ENCODE measurements at regions not wholly inside any gene's neighbourhood (a gene's known extent, or its start where the extent isn't known, plus 50 kb on each side); places are given as distances from the start of the nearest gene placed in this dataset.
A peak's percentile ranks its signal among the peaks of the same experiment; 100 is the strongest.
"Not testable (repeated sequence)": the region's sequence is repeated elsewhere in the genome, so short reads cannot be mapped to it uniquely, and the experiment has no call there.

GRCh38 chr11:129503646-129504045 lies 128.0 kb downstream of the BARX2 start:
- no peak for DNase-seq (ENCODE audit: low spot score)

GRCh38 chr11:129505266-129505665 lies 129.6 kb downstream of the BARX2 start:
- no peak for DNase-seq (ENCODE audit: low spot score)

- DNase-seq (ENCODE audit: low spot score): no peak
Measured at GRCh38 chr11:129508163-129508562, 132.5 kb downstream of the BARX2 start.

GRCh38 chr11:129528296-129528695 lies 152.6 kb downstream of the BARX2 start:
- no peak for DNase-seq (ENCODE audit: low spot score)

- peak; percentile 64 for DNase-seq (ENCODE audit: low spot score)
Measured at GRCh38 chr11:129530154-129530895, 154.7 kb downstream of the BARX2 start.

GRCh38 chr11:129533395-129533794 lies 157.7 kb downstream of the BARX2 start:
- DNase-seq (ENCODE audit: low spot score): no peak

- no peak for DNase-seq (ENCODE audit: low spot score)
Measured at GRCh38 chr11:129536338-129536737, 160.7 kb downstream of the BARX2 start.

DNA sequence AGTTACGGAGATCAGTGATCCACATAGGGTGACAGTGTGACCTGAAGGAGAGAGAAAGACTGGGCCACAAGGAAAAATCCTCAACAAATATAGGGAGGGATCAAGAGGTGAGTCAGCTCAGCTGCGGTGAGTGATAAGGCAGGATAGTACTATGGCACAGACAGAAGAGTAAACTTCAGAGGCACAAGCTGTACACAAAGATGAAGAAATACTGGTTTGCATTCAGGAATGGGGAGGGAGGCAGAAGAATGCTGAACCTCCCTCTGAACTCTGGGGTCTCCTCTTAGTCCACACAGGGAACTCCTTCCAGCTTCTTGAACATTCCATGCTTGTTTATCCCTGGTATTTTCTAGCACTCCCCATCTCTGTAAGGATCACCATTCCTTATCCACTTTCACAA lies 162.7 kb downstream of the BARX2 start:
- no peak for DNase-seq (ENCODE audit: low spot score)

DNA sequence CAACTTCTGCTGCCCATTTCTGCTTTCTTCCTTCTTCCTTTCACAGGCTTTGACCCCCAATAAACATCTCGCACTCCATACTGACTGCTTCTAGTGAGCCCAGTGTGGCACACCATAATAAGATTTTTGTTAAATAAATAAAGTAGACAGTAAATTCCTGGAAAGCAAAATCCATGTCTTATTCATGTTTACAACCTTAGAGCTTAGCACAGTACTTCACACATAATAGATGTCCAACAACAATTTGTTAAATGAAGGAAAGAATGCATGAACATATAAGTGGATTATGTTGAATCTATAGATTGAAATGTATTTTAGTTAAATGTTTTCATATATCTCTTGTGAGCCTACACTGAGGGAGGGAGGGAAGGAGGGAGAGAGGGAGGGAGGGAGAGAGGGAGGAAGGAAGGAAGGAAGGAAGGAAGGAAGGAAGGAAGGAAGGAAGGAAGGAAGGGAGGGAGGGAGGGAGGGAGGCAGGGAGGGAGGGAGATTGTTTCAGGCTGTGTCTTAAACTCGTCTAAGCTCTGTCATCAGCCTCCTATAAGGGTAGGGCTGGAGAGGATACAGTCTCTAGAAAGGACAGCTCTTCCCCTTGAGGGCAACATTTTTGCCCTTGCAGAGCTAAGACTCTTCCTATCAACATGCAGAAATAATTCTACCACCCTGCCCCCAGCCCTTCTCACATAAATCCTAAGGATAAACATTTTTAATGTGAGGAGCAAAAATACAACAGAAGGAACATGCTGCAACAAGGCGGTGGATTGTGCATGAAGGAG lies 168.1 kb downstream of the BARX2 start:
- DNase-seq (ENCODE audit: low spot score): no peak

DNA sequence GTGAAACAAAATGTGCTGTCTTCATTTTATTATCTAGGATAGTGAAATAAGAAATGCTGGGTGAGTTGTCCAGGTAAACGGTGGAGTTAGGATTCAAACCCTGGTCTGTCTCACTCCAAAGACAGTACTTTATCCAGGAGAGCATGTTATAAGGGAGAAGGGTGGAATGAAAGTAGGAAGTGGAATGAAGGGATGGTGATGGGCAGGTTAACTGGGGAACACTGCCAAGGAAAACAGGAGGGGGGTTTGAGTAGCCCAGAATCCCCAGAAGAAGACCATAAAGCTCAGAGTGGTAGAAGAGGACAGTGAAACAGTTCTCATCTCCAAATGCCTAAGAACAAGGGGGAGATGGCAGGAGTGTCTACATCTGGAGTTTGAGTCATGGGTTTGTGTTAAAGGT lies 169.0 kb downstream of the BARX2 start:
- DNase-seq (ENCODE audit: low spot score): no peak

- DNase-seq (ENCODE audit: low spot score): no peak
Measured at GRCh38 chr11:129546266-129546665, 170.6 kb downstream of the BARX2 start.

- DNase-seq (ENCODE audit: low spot score): no peak
Measured at GRCh38 chr11:129557421-129557820, 181.8 kb downstream of the BARX2 start.

GRCh38 chr11:129569007-129569406 lies 193.4 kb downstream of the BARX2 start:
- no peak for DNase-seq (ENCODE audit: low spot score)

DNA sequence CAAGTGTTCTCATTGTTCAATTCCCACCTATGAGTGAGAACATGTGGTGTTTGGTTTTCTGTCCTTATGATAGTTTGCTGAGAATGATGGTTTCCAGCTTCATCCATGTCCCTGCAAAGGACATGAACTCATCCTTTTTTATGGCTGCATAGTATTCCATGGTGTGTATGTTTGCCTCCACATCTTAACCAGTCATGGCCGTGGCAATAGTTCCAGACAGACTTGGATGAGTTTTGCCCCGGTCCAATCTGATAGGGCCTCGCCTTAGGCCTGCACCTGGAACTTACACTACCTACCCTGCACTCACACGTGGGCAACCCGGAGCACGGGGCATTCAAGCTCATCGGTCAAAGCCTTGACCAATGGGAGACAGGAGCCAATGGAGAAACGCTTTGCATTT lies 197.0 kb downstream of the BARX2 start:
- DNase-seq (ENCODE audit: low spot score): not testable (repeated sequence)

DNA sequence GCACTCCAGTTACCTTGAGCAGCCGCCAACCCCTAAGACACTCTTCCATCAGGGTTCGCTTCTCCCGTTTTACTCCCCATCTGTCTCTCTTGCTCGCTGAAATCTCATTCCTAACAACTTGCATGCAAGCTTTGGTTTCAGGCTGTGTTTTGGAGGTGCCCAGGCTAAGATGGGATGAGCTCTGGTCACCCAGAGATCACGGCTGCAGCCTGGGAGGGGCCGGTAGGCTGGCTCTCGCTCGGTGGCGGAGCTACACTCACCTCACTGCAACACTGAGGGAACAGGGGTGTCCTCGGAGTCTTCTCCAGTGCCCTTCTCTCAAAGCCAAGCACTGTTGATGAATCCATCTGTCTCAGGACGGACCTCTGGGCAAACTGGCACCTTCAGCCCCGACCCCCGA lies 197.5 kb downstream of the BARX2 start:
- no peak for DNase-seq (ENCODE audit: low spot score)

DNA sequence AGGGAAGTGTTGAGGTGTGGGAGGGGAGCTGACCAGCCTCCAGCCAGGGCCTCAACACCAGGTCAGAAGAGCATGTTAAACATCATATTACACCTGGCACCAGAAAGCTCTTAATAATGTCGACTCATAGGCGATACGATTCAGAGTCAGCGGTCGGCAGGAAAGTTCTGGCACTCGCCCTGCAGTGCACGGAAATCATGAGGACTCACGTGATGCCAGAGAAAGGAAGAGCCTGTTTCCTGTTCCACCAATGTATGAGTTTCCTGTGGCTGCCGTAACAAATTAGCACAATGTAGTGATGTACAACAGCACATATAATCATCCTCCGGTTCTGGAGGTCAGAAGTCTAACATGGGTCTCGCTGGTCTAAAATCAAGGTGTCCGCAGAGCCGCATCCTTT lies 198.8 kb downstream of the BARX2 start:
- DNase-seq (ENCODE audit: low spot score): no peak

DNA sequence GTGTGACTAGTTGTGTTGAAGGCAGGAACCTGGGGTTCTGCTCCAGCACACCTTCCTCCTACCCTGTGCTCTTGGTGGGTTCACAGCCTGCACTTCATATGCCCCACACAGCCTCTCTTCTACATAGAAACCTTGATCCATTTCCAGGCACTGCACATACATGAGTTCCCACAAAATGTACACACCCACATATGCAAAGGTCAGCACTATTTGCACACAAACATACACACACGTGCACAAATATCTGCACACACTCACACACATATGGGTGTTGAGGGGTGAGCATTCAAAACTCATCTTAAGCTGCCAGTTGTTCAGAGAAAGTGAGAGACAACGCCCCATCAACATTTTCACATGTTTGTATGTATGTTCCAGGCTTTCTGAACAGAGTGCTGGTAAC lies 201.0 kb downstream of the BARX2 start:
- no peak for DNase-seq (ENCODE audit: low spot score)

DNA sequence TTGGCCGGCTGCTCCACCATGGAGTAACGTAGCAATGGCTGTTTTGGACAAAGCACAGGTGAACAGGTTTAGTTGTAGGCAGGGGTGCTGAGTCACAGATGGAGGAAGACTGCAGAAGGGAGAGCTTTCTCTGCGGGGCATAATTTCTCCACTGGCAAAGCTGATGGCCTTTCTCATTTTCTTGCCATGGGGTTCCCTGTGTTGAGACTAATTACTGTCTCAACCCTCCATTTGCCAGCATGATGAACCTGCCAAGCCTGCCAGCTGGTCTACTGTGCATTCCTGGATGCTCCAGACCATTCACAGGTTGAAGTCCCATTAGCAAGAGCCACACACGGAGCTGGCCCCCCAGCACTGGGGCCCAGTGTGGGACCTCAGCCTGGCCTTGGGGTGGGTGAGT lies 202.4 kb downstream of the BARX2 start:
- DNase-seq (ENCODE audit: low spot score): peak; percentile 8

DNA sequence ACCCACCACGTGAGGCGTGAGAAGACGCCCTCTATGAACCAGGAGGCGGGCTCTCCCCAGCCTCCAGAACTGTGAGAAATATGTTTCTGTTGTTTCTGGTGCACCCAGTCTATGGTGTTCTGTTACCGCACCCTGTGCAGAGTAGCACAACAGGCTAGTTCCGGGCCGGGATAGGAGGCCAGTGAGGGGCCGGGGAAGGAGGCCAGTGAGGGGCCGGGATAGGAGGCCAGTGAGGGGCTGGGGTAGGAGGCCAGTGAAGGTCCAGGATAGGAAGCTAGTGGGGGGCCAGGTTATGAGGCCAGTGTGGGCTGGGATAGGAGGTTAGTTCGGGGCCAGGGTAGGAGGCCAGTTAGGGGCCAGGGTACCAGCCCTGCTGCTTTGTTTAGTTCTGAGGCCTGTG lies 204.6 kb downstream of the BARX2 start:
- DNase-seq (ENCODE audit: low spot score): no peak

GRCh38 chr11:129584316-129584715 lies 208.7 kb downstream of the BARX2 start:
- no peak for DNase-seq (ENCODE audit: low spot score)

GRCh38 chr11:129589190-129589860 lies 213.7 kb downstream of the BARX2 start:
- no peak for DNase-seq (ENCODE audit: low spot score)

- DNase-seq (ENCODE audit: low spot score): no peak
Measured at GRCh38 chr11:129590030-129590752, 214.5 kb downstream of the BARX2 start.

Measured in pons (tissue), 1 donor.